GM12878 (cell line): ENCODE measurements at regions not wholly inside any gene's neighbourhood (a gene's known extent, or its start where the extent isn't known, plus 50 kb on each side); places are given as distances from the start of the nearest gene placed in this dataset.

Experiments used
- ATAC-seq: fragments of 200-7000 bp; cut with Tn5 transposase; 3 replicates; pipeline ENCODE4 v1.9.1; 2020; ENCODE audit warnings: mild to moderate bottlenecking, moderate library complexity
- BruUV-seq: library from RNA; stranded (reverse); fragments of 400-500 nt; replicated peaks from 2 replicates; lab custom pipeline; 2021; lab: Mats Ljungman, UMichigan
- CTCF ChIA-PET: fragments of 300-600 bp; sonication (Branson Sonifier 250); formaldehyde crosslinking; extraction: SDS; loops from one replicate; lab custom pipeline; 2021; ENCODE audit warnings: inconsistent platforms; lab: Yijun Ruan, JAX
- POLR2A ChIA-PET: fragments of 350-600 bp; formaldehyde crosslinking; extraction: SDS; loops from one replicate; lab custom pipeline; 2021; ENCODE audit warnings: inconsistent platforms; lab: Charles Lee
- RAD21 ChIA-PET: fragments of 300-600 bp; sonication (Branson Sonifier 250); formaldehyde crosslinking; loops from one replicate; lab custom pipeline; 2023; ENCODE audit warnings: antibody characterized with exemption; ENCODE audit not compliant: unreplicated experiment; lab: Charles Lee
- SMC1A ChIA-PET: fragments of 300-600 bp; sonication (Branson Sonifier 250); formaldehyde crosslinking; loops from one replicate; lab custom pipeline; 2023; ENCODE audit not compliant: unreplicated experiment, uncharacterized antibody; lab: Charles Lee
- DNase-seq: peaks from one replicate; pipeline ENCODE4 v3.0.0-alpha.2; 2011; ENCODE audit warnings: low read depth, low spot score
- FAIRE-seq: peaks from 3 replicates; lab custom pipeline; 2011; peaks lifted over from hg19 to GRCh38; lab: Jason Lieb, UNC
- H2AFZ ChIP-seq: 2 replicates; pipeline ENCODE4 v1.6.0; 2011; ENCODE audit warnings: low read depth, low read length, control low read depth; ENCODE audit not compliant: control insufficient read depth
- H3K27ac ChIP-seq: 2 replicates; pipeline ENCODE4 v1.5.1; 2011; ENCODE audit warnings: control low read depth; ENCODE audit not compliant: control insufficient read depth, insufficient read depth
- H3K27me3 ChIP-seq, 2 experiments: replicated peaks in 1 of 2; 2 replicates each; pipeline versions ENCODE4 v1.6.0 to v1.6.1; 2011; ENCODE audit warnings: low read length in 1 of 2; ENCODE audit not compliant: control insufficient read depth in 2 of 2, insufficient read depth in 2 of 2
- H3K36me3 ChIP-seq, 2 experiments: 2 replicates each; pipeline ENCODE4 v1.5.1; 2011; ENCODE audit warnings: low read length in 1 of 2; ENCODE audit not compliant: control insufficient read depth in 2 of 2, insufficient read depth in 2 of 2
- H3K4me1 ChIP-seq: 2 replicates; pipeline ENCODE4 v1.6.1; 2011; ENCODE audit warnings: mild to moderate bottlenecking, low read length, moderate library complexity, mixed read lengths; ENCODE audit not compliant: control insufficient read depth, insufficient read depth
- H3K4me2 ChIP-seq: 2 replicates; pipeline ENCODE4 v1.6.0; 2011; ENCODE audit warnings: control low read depth; ENCODE audit not compliant: control insufficient read depth, insufficient read depth
- H3K4me3 ChIP-seq: fragments of 200-600 bp; sonication (generic); 2 replicates; pipeline ENCODE4 v1.5.1; 2016
- H3K79me2 ChIP-seq: 2 replicates; pipeline ENCODE4 v1.6.0; 2011; ENCODE audit warnings: low read length; ENCODE audit not compliant: control insufficient read depth, insufficient read depth
- H3K9ac ChIP-seq: 2 replicates; pipeline ENCODE4 v1.8.0; 2011; ENCODE audit warnings: low read length, control low read depth, mixed read lengths; ENCODE audit not compliant: control insufficient read depth, insufficient read depth
- H3K9me3 ChIP-seq: replicated peaks from 3 replicates; pipeline ENCODE4 v1.5.1; 2011; ENCODE audit warnings: mild to moderate bottlenecking, low read length; ENCODE audit not compliant: control insufficient read depth, insufficient read depth
- H4K20me1 ChIP-seq: 2 replicates; pipeline ENCODE4 v1.6.0; 2011; ENCODE audit not compliant: control insufficient read depth, insufficient read depth
- CREM ChIP-seq: IDR thresholded peaks from 2 replicates; pipeline ENCODE4 v1.6.1; 2014; ENCODE audit warnings: antibody characterized with exemption, low read depth
- FOS ChIP-seq: IDR thresholded peaks from 3 replicates; pipeline ENCODE4 v1.6.1; 2011; ENCODE audit warnings: borderline replicate concordance; ENCODE audit not compliant: insufficient read length; ENCODE audit errors: extremely low read depth
- IRF4 ChIP-seq: IDR thresholded peaks from 2 replicates; pipeline ENCODE4 v1.6.1; 2011; ENCODE audit warnings: low read depth, low read length
- JUNB ChIP-seq: IDR thresholded peaks from 2 replicates; pipeline ENCODE4 v1.6.1; 2016; ENCODE audit warnings: antibody characterized with exemption, mild to moderate bottlenecking
- MEF2B ChIP-seq: fragments of 450-650 bp; IDR thresholded peaks from 2 replicates; pipeline ENCODE4 v1.6.1; 2018; ENCODE audit warnings: mild to moderate bottlenecking, moderate library complexity; ENCODE audit not compliant: partially characterized antibody, poor library complexity, severe bottlenecking
- NFXL1 ChIP-seq: fragments of 450-650 bp; IDR thresholded peaks from 2 replicates; pipeline ENCODE4 v1.6.1; 2017; ENCODE audit warnings: antibody characterized with exemption, mild to moderate bottlenecking, borderline replicate concordance
- NR2F1 ChIP-seq: fragments of 450-650 bp; conservative IDR thresholded peaks from 2 replicates; pipeline ENCODE4 v1.6.1; 2017; ENCODE audit warnings: mild to moderate bottlenecking
- PAX8 ChIP-seq: fragments of 450-650 bp; IDR thresholded peaks from 2 replicates; pipeline ENCODE4 v1.6.1; 2017; ENCODE audit warnings: mild to moderate bottlenecking, moderate library complexity
- POLR2A ChIP-seq: IDR thresholded peaks from 2 replicates; pipeline ENCODE4 v1.6.1; 2011; ENCODE audit warnings: low read depth, mild to moderate bottlenecking, low read length
- POU2F2 ChIP-seq: IDR thresholded peaks from 3 replicates; pipeline ENCODE4 v1.6.1; 2011; ENCODE audit warnings: low read depth, mild to moderate bottlenecking, low read length, borderline replicate concordance
- TCF7 ChIP-seq: IDR thresholded peaks from 2 replicates; pipeline ENCODE4 v1.6.1; 2014; ENCODE audit warnings: antibody characterized with exemption, borderline replicate concordance
- YBX1 ChIP-seq: fragments of 450-650 bp; IDR thresholded peaks from 2 replicates; pipeline ENCODE4 v1.6.1; 2016; ENCODE audit warnings: antibody characterized with exemption
- ZSCAN29 ChIP-seq: fragments of 450-650 bp; IDR thresholded peaks from 2 replicates; pipeline ENCODE4 v1.6.1; 2017; ENCODE audit warnings: mild to moderate bottlenecking, moderate library complexity
- WGBS: methylation state at CpG from one replicate; pipeline ENCODE4 v1.1.6; 2016; ENCODE audit warnings: low lambda C conversion rate; ENCODE audit not compliant: insufficient replicate concordance, insufficient coverage; ENCODE audit errors: missing lambda C conversion rate; 5-methylcytosine and 5-hydroxymethylcytosine counted together
- in situ Hi-C: fragments of 300-500 bp; cut with MboI; formaldehyde crosslinking; loops from 9 replicates; pipeline ENCODE4 v1.14.3; 2018; ENCODE audit warnings: mixed read lengths
- intact Hi-C: fragments of 100-400 bp; cut with micrococcal nuclease; formaldehyde crosslinking; loops from one replicate; pipeline ENCODE4 v1.14.2; 2022; ENCODE audit not compliant: unreplicated experiment
- TF ChIP-seq, protein P1 (sequence below): IDR thresholded peaks from 2 replicates; pipeline ENCODE4 v1.6.1; 2011; ENCODE audit warnings: low read depth, low read length, improper control_type of control experiment, borderline replicate concordance
- TF ChIP-seq, protein P2 (sequence below): fragments of 450-650 bp; IDR thresholded peaks from 2 replicates; pipeline ENCODE4 v1.6.1; 2017; ENCODE audit warnings: antibody characterized with exemption, mild to moderate bottlenecking, moderate library complexity
- TF ChIP-seq, protein P3 (sequence below): IDR thresholded peaks from 2 replicates; pipeline ENCODE4 v1.6.1; 2012; ENCODE audit warnings: low read depth, low read length, improper control_type of control experiment
- TF ChIP-seq, protein P4 (sequence below): fragments of 150-350 bp; IDR thresholded peaks from 2 replicates; pipeline ENCODE4 v1.6.1; 2016; ENCODE audit warnings: low read depth, low read length
- TF ChIP-seq, protein P5 (sequence below): fragments of 450-650 bp; IDR thresholded peaks from 2 replicates; pipeline ENCODE4 v1.6.1; 2014; ENCODE audit warnings: mild to moderate bottlenecking

DNA sequence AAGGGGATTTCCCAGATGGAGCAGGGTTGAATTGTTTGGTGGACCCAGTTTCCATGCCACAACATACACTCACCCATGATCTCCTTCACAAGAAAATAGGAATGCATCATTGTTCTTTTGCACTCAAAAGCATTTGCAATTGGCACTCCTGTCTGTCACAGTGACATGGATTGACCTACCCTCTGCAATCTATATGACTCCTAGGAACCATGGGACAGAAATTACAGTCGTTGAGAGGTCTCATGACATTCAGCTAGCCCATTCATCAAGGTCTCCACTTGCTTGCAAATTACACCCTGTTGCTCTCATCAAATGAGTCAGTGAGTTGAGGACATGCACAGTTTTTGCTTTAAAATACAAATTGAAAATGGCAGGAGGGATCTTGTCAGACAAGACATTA, 448.5 kb downstream of the LPIN1 start:
- RAD21 ChIA-PET = no interaction called here
- H3K27me3 ChIP-seq = no peaks in the 10 kb centered on the region
- ATAC-seq (no peak), DNase-seq (no peak), FAIRE-seq (no peak)
- CTCF ChIA-PET = interaction anchor here (1.2 to 1.3 kb wide), 2 partner anchors 10 to 56 kb away, joined by 3 to 4 read pairs; no protein-coding TSS in a partner anchor
- H2AFZ ChIP-seq = no peak overlapping the region
- in situ Hi-C loops (no loop called here), intact Hi-C loops (no loop called here)
- no peaks in the 10 kb centered on the region for H3K4me1 ChIP-seq
- POLR2A ChIA-PET = no interaction called here
- no peaks in the 10 kb centered on the region; the same call in 2 of the 3 replicates for H3K9me3 ChIP-seq
- TF ChIP-seq POLR2A = no peak
- TF ChIP-seq, protein P1, sequence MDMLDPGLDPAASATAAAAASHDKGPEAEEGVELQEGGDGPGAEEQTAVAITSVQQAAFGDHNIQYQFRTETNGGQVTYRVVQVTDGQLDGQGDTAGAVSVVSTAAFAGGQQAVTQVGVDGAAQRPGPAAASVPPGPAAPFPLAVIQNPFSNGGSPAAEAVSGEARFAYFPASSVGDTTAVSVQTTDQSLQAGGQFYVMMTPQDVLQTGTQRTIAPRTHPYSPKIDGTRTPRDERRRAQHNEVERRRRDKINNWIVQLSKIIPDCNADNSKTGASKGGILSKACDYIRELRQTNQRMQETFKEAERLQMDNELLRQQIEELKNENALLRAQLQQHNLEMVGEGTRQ = no peak
- TF ChIP-seq, protein P2, sequence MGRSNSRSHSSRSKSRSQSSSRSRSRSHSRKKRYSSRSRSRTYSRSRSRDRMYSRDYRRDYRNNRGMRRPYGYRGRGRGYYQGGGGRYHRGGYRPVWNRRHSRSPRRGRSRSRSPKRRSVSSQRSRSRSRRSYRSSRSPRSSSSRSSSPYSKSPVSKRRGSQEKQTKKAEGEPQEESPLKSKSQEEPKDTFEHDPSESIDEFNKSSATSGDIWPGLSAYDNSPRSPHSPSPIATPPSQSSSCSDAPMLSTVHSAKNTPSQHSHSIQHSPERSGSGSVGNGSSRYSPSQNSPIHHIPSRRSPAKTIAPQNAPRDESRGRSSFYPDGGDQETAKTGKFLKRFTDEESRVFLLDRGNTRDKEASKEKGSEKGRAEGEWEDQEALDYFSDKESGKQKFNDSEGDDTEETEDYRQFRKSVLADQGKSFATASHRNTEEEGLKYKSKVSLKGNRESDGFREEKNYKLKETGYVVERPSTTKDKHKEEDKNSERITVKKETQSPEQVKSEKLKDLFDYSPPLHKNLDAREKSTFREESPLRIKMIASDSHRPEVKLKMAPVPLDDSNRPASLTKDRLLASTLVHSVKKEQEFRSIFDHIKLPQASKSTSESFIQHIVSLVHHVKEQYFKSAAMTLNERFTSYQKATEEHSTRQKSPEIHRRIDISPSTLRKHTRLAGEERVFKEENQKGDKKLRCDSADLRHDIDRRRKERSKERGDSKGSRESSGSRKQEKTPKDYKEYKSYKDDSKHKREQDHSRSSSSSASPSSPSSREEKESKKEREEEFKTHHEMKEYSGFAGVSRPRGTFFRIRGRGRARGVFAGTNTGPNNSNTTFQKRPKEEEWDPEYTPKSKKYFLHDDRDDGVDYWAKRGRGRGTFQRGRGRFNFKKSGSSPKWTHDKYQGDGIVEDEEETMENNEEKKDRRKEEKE = no peak
- TF ChIP-seq, protein P3, sequence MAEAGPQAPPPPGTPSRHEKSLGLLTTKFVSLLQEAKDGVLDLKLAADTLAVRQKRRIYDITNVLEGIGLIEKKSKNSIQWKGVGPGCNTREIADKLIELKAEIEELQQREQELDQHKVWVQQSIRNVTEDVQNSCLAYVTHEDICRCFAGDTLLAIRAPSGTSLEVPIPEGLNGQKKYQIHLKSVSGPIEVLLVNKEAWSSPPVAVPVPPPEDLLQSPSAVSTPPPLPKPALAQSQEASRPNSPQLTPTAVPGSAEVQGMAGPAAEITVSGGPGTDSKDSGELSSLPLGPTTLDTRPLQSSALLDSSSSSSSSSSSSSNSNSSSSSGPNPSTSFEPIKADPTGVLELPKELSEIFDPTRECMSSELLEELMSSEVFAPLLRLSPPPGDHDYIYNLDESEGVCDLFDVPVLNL = no peak
- no peak for TF ChIP-seq NR2F1
- no peak for TF ChIP-seq NFXL1
- TF ChIP-seq POU2F2 = no peak
- TF ChIP-seq, protein P4, sequence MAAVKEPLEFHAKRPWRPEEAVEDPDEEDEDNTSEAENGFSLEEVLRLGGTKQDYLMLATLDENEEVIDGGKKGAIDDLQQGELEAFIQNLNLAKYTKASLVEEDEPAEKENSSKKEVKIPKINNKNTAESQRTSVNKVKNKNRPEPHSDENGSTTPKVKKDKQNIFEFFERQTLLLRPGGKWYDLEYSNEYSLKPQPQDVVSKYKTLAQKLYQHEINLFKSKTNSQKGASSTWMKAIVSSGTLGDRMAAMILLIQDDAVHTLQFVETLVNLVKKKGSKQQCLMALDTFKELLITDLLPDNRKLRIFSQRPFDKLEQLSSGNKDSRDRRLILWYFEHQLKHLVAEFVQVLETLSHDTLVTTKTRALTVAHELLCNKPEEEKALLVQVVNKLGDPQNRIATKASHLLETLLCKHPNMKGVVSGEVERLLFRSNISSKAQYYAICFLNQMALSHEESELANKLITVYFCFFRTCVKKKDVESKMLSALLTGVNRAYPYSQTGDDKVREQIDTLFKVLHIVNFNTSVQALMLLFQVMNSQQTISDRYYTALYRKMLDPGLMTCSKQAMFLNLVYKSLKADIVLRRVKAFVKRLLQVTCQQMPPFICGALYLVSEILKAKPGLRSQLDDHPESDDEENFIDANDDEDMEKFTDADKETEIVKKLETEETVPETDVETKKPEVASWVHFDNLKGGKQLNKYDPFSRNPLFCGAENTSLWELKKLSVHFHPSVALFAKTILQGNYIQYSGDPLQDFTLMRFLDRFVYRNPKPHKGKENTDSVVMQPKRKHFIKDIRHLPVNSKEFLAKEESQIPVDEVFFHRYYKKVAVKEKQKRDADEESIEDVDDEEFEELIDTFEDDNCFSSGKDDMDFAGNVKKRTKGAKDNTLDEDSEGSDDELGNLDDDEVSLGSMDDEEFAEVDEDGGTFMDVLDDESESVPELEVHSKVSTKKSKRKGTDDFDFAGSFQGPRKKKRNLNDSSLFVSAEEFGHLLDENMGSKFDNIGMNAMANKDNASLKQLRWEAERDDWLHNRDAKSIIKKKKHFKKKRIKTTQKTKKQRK = no peak
- TF ChIP-seq MEF2B = no peak
- no peak for TF ChIP-seq YBX1
- TF ChIP-seq CREM = no peak
- no peak for TF ChIP-seq FOS
- TF ChIP-seq ZSCAN29 = no peak
- no peak for TF ChIP-seq IRF4
- no peak for TF ChIP-seq TCF7
- no peak for TF ChIP-seq PAX8
- no peak for TF ChIP-seq JUNB
- TF ChIP-seq, protein P5, sequence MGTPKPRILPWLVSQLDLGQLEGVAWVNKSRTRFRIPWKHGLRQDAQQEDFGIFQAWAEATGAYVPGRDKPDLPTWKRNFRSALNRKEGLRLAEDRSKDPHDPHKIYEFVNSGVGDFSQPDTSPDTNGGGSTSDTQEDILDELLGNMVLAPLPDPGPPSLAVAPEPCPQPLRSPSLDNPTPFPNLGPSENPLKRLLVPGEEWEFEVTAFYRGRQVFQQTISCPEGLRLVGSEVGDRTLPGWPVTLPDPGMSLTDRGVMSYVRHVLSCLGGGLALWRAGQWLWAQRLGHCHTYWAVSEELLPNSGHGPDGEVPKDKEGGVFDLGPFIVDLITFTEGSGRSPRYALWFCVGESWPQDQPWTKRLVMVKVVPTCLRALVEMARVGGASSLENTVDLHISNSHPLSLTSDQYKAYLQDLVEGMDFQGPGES = no peak
- BruUV-seq = no TSS peak
- no peaks in the 10 kb centered on the region for H4K20me1 ChIP-seq
- H3K79me2 ChIP-seq = no peaks in the 10 kb centered on the region
- H3K9ac ChIP-seq = no peak overlapping the region
- SMC1A ChIA-PET = no interaction called here
- H3K4me2 ChIP-seq = no peak overlapping the region
- H3K36me3 ChIP-seq = no peaks in the 10 kb centered on the region; a peak in 1 of 4 replicates
- no peak overlapping the region for H3K4me3 ChIP-seq
- 55% methylated on average over 1 of the region's 1 CpG for WGBS
- H3K27ac ChIP-seq = no peak overlapping the region
